ENCODE measurements at regions not wholly inside any gene's neighbourhood (a gene's known extent, or its start where the extent isn't known, plus 50 kb on each side); places are given as distances from the start of the nearest gene placed in this dataset.

- DNase-seq, result no peak
These were observed 375.0 kb upstream of the ARID1B start for GRCh38 chr6:156402227-156402626.

DNA sequence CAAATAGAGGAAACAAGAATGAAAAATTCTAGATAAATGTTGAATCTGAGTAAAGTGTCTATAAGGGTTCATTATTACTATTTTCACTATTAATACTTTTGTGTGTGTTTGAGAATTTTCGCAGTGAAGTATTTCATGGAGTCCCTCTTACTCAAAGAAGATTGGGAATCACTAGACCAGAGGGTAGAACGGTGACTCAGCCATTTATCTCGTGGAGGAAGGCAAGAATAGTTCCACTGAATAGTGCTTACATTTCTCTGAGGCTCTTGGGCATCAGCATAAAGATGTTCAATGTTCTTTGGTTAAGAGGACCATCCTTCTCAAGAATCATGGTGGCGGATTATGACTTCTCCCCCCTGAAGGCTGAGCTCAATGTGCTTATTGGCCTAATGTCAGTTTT is 376.7 kb upstream of the ARID1B start:
- no peak for DNase-seq

- DNase-seq, result no peak
These were observed 378.2 kb upstream of the ARID1B start for GRCh38 chr6:156398966-156399365.

DNA sequence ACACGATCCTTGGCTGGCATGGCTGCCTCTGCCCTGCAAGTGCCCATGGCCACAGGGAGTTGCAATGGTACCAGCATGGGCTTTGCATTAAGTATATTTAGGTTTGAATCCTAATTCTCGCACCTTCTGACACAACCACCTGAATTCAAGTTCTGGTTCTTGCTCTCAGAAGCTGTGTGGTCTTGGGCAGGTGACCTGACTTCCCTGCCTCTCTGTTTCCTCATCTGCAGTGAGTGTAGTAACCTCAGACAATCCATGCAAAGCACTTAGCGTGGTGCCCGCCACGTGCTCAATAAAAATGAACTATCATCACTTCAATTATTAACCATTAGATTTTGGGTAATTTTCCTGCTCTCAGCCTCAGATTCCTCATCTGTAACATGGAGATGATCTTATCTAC is 378.8 kb upstream of the ARID1B start:
- DNase-seq, result no peak

DNA sequence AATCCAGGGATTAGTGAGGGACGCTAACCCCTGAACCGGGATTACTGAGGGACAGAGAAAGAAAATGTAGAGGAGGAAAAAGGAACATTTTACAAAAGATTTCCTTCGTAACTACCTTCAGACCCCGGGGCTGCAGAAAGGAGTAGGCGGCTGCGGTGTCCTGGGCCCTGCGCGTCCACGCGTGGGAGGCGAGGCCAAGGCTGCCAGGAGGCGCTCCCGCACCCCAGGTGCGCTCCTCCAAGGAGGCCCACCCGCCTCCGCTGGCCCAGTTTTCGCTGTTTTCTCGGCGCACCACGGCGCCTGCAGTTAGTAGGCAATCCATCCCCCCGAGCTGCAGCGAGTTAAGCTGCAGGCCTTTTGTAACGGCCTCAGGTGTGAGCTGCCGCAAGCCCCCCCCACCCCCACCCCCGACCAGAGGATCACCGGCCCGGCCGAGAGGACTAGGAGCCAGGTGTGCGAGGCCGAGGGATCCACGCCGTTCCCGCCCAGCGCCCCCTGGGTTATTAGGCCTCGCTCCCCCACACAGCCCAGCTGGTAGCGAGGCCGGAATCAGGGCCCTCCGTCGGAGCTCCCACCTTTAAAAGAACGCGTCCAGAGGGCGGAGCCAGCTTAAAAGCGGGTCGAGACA is 380.3 kb upstream of the ARID1B start:
- no peak for DNase-seq

GRCh38 chr6:156396068-156396771 is 381.0 kb upstream of the ARID1B start:
- DNase-seq, result no peak

GRCh38 chr6:156395276-156395675 is 381.9 kb upstream of the ARID1B start:
- DNase-seq, result peak; percentile 12

GRCh38 chr6:156392648-156393047 is 384.5 kb upstream of the ARID1B start:
- DNase-seq, result no peak

DNA sequence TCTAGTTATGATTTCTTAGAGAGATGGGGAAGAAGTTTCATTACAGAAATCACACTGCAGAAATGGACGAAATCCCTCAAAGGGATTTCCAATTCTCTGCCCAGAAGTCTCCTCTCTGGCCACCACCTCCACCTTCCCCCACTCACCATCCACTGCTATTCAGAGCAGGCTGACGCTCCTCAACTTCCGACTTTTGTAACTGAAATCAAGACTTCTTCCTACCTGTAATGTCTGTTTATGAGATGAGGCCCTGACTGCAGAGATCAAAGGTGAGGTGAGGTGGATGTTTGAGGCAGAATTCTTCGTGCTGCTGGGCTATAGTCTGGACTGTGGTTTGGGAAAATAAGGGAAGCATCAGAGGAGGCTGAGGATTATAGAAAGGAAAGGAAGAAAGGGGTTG is 385.2 kb upstream of the ARID1B start:
- DNase-seq, result no peak

DNA sequence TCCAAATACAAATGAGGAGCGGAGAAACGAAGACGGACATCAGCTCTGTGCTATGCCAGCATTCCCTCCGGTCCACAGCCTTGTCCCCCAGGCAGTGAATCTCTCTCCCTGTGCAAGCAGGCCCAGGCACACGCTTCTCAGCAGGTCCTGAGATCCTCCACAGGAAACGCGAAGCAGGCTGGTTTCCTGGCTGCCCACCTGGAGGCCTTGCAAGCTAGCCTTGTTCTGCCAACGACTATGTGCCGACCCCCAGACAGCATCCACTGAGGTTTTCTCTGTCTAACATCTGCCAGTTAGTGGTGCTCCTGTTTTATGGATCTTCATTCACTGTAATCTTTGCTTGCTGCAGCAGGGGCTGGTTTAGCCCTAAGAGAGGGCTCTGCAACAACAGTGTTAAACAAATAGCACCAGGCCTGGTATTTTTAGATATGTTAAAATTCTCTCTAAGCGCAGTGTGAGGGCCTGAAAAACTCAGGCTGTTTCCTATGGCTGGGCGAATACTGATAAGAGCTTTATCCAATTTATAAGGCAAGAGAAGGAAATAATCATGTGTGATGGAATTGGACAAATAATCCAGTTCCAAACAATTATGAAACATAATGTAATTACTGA is 386.0 kb upstream of the ARID1B start:
- no peak for DNase-seq

DNA sequence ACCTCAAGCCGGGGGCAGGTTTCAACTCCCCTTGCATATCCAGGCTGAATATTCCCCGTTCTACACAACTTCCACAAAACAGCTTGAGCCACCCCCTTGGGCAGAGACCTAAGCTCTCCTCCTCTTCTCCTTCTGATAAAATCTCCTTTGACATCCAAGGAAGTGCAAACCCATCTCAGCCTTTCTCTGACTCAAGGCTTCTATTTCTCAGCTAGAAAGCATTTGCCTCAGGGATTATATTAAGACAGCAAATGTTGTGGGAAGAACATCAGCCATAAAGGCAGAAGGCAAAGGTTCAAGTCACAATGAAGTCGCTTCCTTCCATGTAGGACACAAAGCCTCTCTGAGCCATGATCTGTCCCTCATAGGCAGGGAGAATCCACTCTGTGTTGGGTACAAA is 386.6 kb upstream of the ARID1B start:
- DNase-seq, result no peak

DNA sequence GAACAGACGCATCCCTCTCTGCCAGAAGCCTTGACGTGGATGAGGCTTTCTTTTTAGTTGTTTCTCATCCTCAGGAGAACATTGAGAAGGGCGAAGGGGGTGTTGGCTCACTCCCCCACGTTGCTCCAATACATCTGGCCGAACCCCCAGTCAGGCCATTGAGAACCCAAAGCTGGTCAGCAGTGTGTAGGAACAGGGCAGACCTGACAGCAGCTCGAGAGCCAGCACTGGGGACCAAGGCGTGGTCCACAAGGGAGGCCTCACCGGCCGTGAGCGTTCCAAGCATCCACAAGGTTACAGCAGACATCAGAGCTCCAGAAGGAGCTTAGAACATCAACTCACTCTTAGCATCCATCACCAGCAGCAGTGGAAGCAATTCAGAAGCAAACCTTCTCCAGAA is 387.9 kb upstream of the ARID1B start:
- no peak for DNase-seq

GRCh38 chr6:156387472-156387871 is 389.7 kb upstream of the ARID1B start:
- no peak for DNase-seq

DNA sequence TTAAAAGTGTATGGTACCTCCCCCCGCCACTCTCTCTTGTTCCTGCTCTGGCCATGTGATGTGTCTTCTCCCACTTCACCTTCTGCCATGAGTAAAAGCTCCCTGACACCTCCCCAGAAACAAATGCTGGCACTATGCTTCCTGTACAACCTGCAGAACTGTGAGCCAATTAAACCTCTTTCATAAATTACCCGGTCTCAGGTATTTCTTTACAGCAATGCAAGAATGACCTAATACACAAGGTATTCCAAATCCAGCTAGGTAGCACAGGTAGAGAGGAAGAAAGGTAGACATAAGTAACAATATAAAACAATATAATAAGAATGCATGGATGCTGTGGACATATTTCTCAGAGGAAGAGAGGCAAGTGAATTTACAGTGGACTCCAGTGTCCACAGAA is 394.1 kb upstream of the ARID1B start:
- DNase-seq, result no peak

DNA sequence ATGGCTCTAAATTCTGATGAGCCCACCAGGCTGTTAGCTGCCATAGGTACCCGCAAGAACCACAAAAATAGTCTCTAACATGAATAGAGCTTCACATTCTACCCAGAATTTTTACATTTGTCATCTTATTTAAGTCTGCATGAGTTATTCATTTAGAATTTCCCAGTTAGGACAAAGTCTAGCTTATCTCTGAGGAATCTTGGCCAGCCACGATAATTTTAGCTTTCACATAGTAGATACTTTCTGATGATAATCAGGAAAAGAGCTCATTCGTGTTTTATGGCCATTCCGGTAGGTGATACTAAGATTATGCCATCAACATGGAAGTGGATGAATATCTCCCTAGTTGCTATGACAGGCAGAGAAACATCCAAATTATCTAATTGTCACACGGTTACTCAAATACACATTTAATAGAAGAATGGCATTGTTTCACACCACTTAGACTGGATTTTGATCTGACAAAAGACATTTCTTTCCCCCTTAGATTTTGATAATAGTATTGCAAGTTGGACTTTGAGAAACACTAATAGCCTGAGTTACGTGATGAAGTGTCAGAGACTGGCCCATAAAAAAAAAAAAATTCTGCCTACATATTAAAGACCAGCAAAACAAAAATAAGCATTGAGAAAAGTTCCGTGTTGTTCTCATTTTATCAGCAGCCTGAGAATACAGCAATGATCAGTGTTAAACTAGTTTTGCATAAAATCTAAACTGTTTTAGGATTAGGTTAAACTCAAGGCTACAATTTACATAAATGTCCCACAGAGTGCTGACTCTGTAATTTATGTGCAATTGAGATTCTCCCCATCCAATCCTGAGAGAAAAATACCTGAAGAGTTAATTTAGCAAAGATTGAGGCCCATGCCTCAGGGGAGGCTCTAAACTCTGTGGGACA is 397.5 kb upstream of the ARID1B start:
- no peak for DNase-seq

DNA sequence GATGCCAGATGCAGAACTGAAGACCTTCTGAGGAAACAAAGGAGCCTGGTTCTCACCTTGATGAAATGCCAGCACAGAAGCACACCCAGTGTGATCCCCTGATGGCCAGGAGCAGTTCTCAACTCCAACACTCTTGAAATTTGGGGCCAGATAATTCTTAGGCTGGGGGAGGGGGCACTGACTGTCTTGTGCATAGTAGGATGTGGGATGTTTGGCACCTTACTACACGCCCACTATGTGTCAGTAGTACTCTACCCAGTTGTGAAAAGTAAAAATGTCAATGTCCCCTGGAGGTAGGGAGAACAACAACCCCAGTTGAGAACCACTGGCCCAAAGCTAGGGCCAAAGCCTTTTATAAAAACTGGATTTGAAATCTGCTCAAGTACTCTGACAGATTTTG is 398.3 kb upstream of the ARID1B start:
- DNase-seq, result no peak

GRCh38 chr6:156376091-156376490 is 401.1 kb upstream of the ARID1B start:
- DNase-seq, result no peak

DNA sequence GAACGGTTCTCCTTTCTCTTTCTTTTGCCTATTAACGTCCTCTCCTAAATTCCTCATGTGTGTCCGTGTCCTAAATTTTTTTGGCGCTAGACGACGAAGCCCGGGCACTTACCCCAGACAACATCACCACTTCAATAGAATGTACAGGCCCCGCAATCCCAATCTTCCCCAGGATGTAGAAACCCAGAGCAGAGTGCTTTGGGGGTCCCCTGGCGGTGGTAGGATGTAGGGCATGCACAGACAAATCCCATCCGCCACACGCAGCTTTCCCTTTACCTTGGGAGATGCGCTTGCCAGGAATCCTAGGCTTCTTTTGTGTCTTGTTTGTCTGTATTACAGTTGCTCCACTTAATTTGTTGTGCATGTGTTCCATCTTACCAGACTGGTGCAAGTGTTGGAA is 417.3 kb upstream of the ARID1B start:
- DNase-seq, result no peak

- no peak for DNase-seq
These were observed 424.3 kb upstream of the ARID1B start for GRCh38 chr6:156352861-156353260.

DNA sequence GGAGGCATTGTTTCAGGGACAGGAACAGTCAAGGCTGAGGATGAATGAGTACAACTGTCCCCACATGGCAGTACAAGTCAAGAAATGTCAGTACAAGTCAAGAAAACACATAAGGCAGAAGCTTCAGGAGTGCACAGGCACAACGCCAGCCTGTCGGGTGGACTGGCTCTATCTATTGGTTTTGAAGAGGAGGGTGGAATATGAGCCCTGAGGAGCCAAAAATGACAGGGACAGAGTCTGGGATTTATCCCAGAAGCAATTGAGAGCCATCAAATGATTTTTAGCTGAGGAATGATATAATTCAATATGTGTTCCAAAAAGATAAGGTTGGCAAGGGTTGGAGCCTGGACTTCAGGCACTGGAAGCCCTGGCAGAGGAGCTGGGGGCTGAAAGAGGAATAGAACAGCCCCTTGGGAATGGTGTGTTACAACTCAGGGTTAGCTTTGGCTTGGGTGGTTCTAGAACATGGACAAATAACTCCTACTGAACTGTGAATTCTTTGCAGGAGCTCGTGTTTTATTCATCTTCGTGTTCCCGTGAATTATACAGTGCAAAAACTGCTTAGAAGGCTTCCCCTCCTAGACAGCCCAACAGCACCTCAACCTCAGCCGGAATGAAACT is 425.7 kb upstream of the ARID1B start:
- no peak for DNase-seq

- no peak for DNase-seq
These were observed 426.8 kb upstream of the ARID1B start for GRCh38 chr6:156350337-156350736.

- DNase-seq, result peak; percentile 91
These were observed 428.3 kb upstream of the ARID1B start for GRCh38 chr6:156348849-156349248.

GRCh38 chr6:156348424-156348823 is 428.8 kb upstream of the ARID1B start:
- DNase-seq, result peak; percentile 55
